ENCODE measurements at regions not wholly inside any gene's neighbourhood (a gene's known extent, or its start where the extent isn't known, plus 50 kb on each side); places are given as distances from the start of the nearest gene placed in this dataset.
"Not testable (repeated sequence)": the region's sequence is repeated elsewhere in the genome, so short reads cannot be mapped to it uniquely, and the experiment has no call there.

- TF ChIP-seq, protein P1, sequence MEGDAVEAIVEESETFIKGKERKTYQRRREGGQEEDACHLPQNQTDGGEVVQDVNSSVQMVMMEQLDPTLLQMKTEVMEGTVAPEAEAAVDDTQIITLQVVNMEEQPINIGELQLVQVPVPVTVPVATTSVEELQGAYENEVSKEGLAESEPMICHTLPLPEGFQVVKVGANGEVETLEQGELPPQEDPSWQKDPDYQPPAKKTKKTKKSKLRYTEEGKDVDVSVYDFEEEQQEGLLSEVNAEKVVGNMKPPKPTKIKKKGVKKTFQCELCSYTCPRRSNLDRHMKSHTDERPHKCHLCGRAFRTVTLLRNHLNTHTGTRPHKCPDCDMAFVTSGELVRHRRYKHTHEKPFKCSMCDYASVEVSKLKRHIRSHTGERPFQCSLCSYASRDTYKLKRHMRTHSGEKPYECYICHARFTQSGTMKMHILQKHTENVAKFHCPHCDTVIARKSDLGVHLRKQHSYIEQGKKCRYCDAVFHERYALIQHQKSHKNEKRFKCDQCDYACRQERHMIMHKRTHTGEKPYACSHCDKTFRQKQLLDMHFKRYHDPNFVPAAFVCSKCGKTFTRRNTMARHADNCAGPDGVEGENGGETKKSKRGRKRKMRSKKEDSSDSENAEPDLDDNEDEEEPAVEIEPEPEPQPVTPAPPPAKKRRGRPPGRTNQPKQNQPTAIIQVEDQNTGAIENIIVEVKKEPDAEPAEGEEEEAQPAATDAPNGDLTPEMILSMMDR (IDR thresholded peaks at IDR 0.05), result not testable (repeated sequence)
- not testable (repeated sequence) for TF ChIP-seq POLR2A, POLR2AphosphoS5 (IDR thresholded peaks at IDR 0.05)
Measured at GRCh38 chr16:29120680-29121079, 135.8 kb downstream of the LAT start.

Measured in transverse colon (tissue), 4 donors.